VCaP (cell line): ENCODE measurements at regions not wholly inside any gene's neighbourhood (a gene's known extent, or its start where the extent isn't known, plus 50 kb on each side); places are given as distances from the start of the nearest gene placed in this dataset.
"Not testable (repeated sequence)": the region's sequence is repeated elsewhere in the genome, so short reads cannot be mapped to it uniquely, and the experiment has no call there.

Source experiments
- H3K27ac ChIP-seq: fragments of 450-650 bp; 2 replicates; pipeline ENCODE4 v1.5.1; 2017
- TF ChIP-seq, protein P1 (sequence below): fragments of 450-650 bp; conservative IDR thresholded peaks from 2 replicates; pipeline ENCODE4 v1.5.1; 2017; ENCODE audit warnings: mild to moderate bottlenecking, moderate library complexity

DNA sequence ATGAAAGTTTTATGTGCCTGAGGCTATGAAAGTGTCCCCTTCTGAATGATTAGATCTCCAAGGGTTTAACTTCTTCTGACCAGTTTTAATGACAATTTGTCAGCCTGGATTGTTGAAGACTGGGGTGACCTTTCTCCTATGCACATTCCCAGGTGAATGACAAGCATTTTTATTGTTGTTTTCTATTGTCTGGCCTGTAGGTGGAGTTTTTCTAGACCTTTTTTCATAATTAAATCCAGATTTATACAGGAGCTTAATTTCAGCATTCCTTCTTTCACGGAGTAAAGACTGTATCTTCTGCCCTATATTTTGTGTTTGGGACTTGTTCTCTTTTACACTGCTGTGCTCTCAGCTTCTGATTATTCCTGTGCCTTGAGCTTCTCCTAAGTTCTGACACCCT lies 125.0 kb upstream of the FAR2 start:
- TF ChIP-seq, protein P1, sequence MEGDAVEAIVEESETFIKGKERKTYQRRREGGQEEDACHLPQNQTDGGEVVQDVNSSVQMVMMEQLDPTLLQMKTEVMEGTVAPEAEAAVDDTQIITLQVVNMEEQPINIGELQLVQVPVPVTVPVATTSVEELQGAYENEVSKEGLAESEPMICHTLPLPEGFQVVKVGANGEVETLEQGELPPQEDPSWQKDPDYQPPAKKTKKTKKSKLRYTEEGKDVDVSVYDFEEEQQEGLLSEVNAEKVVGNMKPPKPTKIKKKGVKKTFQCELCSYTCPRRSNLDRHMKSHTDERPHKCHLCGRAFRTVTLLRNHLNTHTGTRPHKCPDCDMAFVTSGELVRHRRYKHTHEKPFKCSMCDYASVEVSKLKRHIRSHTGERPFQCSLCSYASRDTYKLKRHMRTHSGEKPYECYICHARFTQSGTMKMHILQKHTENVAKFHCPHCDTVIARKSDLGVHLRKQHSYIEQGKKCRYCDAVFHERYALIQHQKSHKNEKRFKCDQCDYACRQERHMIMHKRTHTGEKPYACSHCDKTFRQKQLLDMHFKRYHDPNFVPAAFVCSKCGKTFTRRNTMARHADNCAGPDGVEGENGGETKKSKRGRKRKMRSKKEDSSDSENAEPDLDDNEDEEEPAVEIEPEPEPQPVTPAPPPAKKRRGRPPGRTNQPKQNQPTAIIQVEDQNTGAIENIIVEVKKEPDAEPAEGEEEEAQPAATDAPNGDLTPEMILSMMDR = peak; percentile 36; the same call in 1 of the 2 replicates
- no peak overlapping the region for H3K27ac ChIP-seq

DNA sequence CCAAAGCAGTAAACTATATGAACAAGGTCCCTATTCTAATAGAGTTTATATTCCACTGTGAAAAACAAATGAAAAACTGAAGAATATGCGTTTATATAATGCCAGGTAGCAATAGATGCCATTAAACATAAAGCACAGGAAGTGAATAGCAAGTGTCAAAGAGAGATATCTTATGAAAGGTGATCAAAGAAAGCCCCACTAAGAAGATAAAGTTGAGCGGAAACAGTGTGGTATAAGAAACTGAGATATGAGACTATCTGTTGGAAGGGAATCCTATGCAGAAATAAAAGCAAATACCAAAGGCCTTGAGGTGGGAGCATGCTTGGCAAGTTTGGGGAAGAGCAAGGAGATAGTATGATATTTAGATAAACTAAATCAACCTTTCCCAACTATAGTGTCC lies 123.1 kb upstream of the FAR2 start:
- TF ChIP-seq, protein P1 = no peak
- H3K27ac ChIP-seq = no peak overlapping the region

DNA sequence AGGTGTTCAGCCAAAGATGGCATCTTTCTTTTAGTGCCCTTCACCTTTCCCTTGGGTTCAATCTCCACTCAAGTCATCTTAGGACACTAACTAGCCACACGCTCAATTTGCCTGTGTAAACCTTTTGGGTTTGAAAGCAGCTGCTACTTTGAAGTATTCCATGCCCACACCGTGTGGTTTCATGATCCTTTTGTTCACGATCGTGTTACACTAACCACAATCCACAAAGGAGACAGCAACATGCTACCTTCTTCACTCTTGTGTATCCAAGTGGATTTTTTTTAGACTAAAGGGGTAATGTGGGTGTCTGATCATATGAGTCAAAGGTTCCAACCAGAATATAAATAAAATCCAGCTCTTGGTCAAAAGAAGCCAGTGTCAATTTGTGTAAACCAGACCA lies 122.7 kb upstream of the FAR2 start:
- TF ChIP-seq, protein P1 = no peak
- no peak overlapping the region for H3K27ac ChIP-seq

DNA sequence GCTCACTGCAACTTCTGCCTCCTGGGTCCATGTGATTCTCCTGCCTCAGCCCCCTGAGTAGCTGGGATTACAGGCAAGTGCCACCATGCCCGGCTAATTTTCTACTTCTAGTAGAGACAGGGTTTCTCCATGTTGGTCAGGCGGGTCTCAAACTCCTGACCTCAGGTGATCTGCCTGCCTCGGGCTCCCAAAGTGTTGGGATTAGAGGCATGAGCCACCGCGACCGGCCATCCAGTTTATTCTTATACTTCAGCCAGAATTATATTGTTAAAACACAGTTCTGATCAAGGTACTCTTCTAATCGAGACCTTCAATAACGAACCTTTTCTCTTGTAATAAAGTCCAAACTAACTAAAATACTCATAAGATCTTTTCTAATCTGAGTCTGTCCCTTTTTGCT lies 119.6 kb upstream of the FAR2 start:
- not testable (repeated sequence) for H3K27ac ChIP-seq

DNA sequence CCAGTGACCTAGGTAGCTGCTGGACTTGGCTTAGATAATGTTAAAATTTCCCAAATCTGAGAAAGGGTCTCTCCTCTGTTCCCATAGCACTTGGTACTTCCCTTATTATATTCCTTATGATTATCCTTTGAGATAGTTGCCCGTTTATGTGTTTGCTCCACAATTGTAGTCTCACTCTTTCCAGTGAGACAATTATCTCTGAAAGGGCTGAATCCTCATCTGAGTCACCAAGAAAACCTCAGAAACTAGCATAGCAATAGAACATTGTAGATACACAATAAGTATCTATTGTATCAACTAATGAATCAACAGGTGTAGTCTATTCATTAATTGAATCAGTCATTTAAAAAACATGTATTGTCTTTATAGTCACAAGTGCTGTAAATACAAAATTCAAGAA lies 119.1 kb upstream of the FAR2 start:
- TF ChIP-seq, protein P1 = no peak
- no peak overlapping the region for H3K27ac ChIP-seq

DNA sequence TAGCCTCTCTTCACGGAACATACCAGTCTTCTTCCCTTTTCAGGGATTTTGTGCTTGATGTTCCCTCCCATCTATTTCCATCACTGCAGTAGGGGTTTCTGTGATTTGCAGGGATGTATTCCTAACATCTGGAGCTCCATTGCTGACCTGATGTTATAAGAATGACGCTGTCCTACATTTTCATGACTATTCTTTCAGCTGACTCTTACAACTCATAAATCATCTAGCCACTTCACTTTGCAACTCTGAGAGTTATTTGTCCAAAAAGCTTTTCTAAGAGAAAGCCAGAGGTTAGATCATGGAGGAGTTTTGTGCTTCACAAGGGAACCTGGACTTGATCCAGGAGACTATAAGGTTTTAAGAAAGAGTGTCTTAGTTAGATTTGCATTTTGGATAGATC lies 116.6 kb upstream of the FAR2 start:
- no peak overlapping the region for H3K27ac ChIP-seq
- TF ChIP-seq, protein P1 = no peak

DNA sequence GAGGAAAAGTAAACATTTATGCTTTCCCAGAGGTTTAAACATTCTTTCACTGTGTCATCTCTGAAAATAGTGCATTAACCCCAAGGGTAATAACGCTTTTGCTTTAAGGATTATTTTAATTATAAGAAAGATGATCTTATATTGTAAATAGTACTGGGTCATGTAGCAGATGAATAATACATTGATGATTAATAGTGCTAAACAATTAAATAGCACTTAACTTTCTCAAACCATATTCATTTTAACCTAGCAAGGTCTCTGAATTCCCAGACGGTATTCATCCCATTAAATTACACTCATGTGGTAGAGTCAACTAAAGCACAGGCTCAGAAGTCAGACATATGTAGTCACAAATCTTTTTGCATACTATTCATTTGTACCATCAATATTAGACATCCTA lies 115.6 kb upstream of the FAR2 start:
- TF ChIP-seq, protein P1 = no peak
- no peak overlapping the region for H3K27ac ChIP-seq

DNA sequence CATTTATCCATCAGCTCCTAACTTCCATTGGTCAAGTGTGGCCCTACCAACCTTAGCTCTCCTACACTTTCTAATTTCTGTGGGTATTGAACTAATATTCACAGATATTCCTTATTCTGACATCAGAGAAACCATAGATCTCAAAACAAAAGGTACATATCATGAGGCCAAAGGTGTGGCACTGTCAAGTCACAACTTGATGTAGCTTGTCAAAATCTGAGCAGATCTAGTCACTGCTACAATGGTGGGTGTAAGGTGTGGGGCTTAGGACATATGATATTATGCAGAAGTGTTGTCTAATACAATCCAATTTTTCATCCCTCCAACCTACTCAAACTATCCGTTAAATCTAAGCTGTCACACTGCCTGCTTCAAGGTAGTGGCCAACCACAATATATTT lies 114.0 kb upstream of the FAR2 start:
- H3K27ac ChIP-seq = no peak overlapping the region
- TF ChIP-seq, protein P1 = no peak
